Spleen (tissue), 7 donors: ENCODE measurements at regions not wholly inside any gene's neighbourhood (a gene's known extent, or its start where the extent isn't known, plus 50 kb on each side); places are given as distances from the start of the nearest gene placed in this dataset.

ENCODE experiments used
- POLR2AphosphoS5 ChIP-seq, 3 donors: sonication (generic); formaldehyde crosslinking; IDR thresholded peaks; one replicate each; pipeline ENCODE4 v1.5.1; 2017; ENCODE audit warnings: antibody characterized with exemption in 3 of 3
- TF ChIP-seq, protein P1 (sequence below), 11 experiments: fragments of 200-600 bp in 7 of 11; fragments of 450-650 bp in 4 of 11; sonication (generic) in 4 of 11; IDR thresholded peaks in 8 of 11; conservative IDR thresholded peaks in 3 of 11; 1 replicate in 7 of 11; 2 replicates in 4 of 11; pipeline versions ENCODE4 v1.4.0 to v1.8.0; 2016 to 2021; ENCODE audit warnings: antibody characterized with exemption in 11 of 11, inconsistent platforms in 4 of 11, mild to moderate bottlenecking in 1 of 11
- donor health status: DM: no; HTN: no; CAD: no; lungs with moderate emphysema.
- donor health status: DM: no; HTN: no; CAD: no.
- donor health status: DM: no; HTN: no; CAD: no.

DNA sequence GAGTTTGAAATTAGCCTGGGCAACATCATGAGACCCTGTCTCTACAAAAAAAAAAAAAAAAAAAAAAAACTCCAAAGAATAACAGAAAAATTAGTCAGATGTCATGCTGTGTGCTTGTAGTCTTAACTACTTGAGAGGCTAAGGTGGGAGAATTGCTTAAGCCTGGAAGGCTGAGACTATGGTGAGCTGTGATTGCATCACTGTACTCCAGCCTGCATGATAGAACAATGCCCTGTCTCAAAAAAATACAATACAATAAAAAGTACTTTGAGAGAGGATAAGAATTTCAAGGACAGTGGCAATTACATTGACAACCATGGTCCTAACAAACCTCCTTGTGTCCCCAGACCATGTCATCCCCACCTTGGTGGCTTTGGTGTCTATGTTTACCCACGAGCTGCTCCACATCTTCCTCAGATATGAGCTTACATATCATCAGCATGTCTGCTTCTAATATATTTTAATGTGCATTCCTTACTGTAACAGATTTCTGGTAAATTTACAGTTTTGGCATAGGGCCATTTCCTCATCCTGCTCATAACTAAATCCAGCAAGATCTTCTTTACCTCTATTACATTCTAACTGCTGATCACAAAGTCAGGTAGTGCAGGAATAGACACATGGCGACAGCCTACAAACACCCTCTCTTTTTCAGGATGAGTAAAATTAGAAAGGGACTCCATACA, 437.7 kb upstream of the HNRNPA3 start:
- no peak for TF ChIP-seq POLR2AphosphoS5 (IDR thresholded peaks at IDR 0.05)
- TF ChIP-seq, protein P1, sequence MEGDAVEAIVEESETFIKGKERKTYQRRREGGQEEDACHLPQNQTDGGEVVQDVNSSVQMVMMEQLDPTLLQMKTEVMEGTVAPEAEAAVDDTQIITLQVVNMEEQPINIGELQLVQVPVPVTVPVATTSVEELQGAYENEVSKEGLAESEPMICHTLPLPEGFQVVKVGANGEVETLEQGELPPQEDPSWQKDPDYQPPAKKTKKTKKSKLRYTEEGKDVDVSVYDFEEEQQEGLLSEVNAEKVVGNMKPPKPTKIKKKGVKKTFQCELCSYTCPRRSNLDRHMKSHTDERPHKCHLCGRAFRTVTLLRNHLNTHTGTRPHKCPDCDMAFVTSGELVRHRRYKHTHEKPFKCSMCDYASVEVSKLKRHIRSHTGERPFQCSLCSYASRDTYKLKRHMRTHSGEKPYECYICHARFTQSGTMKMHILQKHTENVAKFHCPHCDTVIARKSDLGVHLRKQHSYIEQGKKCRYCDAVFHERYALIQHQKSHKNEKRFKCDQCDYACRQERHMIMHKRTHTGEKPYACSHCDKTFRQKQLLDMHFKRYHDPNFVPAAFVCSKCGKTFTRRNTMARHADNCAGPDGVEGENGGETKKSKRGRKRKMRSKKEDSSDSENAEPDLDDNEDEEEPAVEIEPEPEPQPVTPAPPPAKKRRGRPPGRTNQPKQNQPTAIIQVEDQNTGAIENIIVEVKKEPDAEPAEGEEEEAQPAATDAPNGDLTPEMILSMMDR (IDR thresholded peaks at IDR 0.05 in 8 of 11, conservative IDR thresholded peaks at IDR 0.05 in 3 of 11) = no peak
